ENCODE measurements at regions not wholly inside any gene's neighbourhood (a gene's known extent, or its start where the extent isn't known, plus 50 kb on each side); places are given as distances from the start of the nearest gene placed in this dataset.

GRCh38 chr6:63516186-63516944, 55.9 kb upstream of the LOC128125822 start:
- TF ChIP-seq CTCF (conservative IDR thresholded peaks at IDR 0.05; ENCODE audit: low read length) (no peak), EZH2phosphoT487 (IDR thresholded peaks at IDR 0.05; ENCODE audit: borderline replicate concordance, low read depth, low read length) (no peak)
